ENCODE measurements at regions not wholly inside any gene's neighbourhood (a gene's known extent, or its start where the extent isn't known, plus 50 kb on each side); places are given as distances from the start of the nearest gene placed in this dataset.

- TF ChIP-seq MAX (IDR thresholded peaks at IDR 0.05), result no peak
- no peak for TF ChIP-seq CHD2 (IDR thresholded peaks at IDR 0.05; ENCODE audit: low read length)
These were observed 219.7 kb upstream of the SDK2 start (continued) for GRCh38 chr17:73863761-73864535.
